GOT3 (cell line): ENCODE measurements at regions not wholly inside any gene's neighbourhood (a gene's known extent, or its start where the extent isn't known, plus 50 kb on each side); places are given as distances from the start of the nearest gene placed in this dataset.
"Not testable (repeated sequence)": the region's sequence is repeated elsewhere in the genome, so short reads cannot be mapped to it uniquely, and the experiment has no call there.

Experiments used
- DNase-seq: peaks from one replicate; lab custom pipeline; 2025; ENCODE audit warnings: mixed read lengths; lab: John Stamatoyannopoulos, UW

GRCh38 chr17:27095821-27096220 lies 198.1 kb upstream of the WSB1 start:
- DNase-seq: not testable (repeated sequence)

DNA sequence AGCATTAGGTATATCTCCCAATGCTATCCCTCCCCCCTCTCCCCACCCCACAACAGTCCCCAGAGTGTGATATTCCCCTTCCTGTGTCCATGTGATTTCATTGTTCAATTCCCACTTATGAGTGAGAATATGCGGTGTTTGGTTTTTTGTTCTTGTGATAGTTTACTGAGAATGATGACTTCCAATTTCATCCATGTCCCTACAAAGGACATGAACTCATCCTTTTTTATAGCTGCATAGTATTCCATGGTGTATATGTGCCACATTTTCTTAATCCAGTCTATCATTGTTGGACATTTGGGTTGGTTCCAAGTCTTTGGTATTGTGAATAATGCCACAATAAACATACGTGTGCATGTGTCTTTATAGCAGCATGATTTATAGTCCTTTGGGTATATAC lies 194.6 kb upstream of the WSB1 start:
- DNase-seq: not testable (repeated sequence)

- DNase-seq: not testable (repeated sequence)
Measured at GRCh38 chr17:27104605-27105221, 189.2 kb upstream of the WSB1 start.

DNA sequence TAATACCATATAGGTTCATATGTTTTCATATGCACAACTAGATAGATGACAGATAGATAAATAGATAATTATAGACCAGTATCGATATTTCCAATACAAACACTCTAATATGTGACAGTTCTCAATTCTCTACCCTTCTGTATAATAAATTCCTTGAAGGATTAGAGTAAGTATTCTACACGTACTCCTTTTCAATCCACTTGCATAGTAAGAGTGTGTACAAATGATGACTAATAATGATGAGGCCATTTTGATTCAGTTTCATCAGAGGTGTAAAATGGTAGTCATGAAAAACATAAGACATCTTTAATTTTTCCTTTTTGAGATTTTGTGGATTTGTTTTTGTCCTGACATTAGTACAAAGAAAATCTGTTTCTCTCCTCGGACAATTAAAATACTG lies 188.3 kb upstream of the WSB1 start:
- no peak for DNase-seq

GRCh38 chr17:27106347-27106981 lies 187.4 kb upstream of the WSB1 start:
- DNase-seq: no peak

DNA sequence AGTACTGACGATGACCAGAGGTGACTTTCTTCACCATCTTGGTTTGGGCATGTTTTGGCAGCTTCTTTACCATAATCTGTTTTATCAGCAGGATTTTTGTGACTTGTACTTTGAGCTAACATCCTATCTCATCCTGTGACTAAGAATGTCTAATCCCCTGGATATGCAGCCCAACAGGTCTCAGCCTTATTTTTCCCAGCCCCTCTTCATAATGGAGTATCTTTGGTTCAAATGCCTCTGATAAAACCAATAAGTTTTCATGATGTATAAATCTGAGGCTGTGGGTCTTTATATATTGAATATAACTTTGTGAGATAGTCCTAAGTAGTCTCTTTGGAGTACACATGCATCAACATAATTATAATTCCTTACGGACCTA lies 186.9 kb upstream of the WSB1 start:
- DNase-seq: no peak

- DNase-seq: not testable (repeated sequence)
Measured at GRCh38 chr17:27107386-27108328, 186.3 kb upstream of the WSB1 start.

DNA sequence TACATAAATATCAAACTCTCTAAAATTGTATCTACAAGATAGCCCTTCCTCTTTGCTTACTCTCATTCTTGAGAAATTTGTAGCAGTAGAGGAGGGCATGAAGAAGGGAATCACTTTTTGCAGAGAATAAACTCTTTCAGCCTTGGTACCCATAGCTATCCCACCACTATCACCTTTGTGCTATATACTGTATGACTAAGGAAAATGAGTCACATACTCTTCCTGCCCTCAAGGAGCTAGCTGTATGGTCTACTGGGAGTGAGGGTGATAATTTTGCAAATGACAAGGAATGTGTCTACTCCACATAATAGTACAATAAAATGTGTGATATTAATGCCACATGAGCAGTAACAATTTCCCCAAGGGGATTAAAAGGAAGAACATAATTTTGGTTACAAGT lies 184.6 kb upstream of the WSB1 start:
- no peak for DNase-seq

DNA sequence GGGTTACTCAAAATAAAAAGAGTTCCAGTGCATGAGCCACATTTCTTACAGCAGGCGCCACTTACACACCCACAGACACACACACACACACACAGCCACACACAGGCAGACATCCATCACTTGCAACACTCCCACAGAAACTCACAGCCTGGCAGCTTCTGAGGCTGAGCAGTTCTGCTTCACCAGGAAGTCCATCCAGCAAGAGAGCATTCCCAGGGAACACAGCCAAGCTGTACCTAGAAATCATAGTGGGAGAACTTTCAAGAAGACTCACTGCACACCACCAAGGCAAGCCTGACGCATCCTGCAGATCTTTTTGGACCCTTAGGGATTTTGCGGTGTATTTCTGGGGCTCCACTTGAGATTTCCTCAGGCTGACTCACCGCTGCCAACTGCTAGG lies 140.9 kb upstream of the WSB1 start:
- DNase-seq: no peak

- DNase-seq: no peak
Measured at GRCh38 chr17:27155866-27156265, 138.0 kb upstream of the WSB1 start.

GRCh38 chr17:27157297-27157696 lies 136.6 kb upstream of the WSB1 start:
- no peak for DNase-seq

DNA sequence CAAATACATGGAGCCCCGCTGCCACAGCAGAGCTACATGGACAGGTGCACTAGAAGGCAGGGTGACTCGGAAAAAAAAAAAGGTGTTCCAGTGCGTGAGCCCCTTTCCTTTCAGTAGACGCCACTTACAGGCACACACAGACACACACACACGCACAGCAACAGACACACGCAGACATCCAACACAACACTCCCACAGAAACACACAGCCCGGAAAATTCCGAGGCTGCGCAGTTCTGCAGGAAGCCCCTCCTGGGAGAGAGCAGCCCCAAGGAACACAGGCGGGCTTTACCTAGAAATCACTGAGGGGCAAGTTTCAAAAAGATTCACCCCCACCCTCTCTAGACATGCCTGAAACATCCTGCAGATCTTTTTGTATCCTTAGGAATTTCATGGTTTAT lies 136.0 kb upstream of the WSB1 start:
- DNase-seq: no peak

DNA sequence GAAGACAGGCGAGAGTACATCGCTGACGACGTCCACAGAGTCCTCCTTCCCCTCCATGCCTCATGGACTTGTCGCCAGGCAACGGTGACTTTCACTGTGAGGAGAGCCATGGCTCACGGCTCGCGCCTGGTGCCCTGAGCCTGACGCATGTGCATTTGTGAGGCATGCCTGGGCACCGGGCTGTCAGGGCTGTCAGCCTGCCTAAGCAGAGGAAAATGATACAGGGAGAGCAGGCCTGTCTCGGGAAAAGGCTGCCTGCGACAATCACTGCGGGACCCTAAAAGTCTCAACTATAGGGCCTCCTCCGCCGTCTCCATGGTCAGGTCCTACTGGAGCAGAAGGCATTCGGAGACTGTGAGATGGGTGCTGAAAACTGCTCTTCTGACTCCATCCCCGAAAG lies 135.5 kb upstream of the WSB1 start:
- no peak for DNase-seq

GRCh38 chr17:27180322-27180721 lies 113.6 kb upstream of the WSB1 start:
- DNase-seq: no peak

- DNase-seq: not testable (repeated sequence)
Measured at GRCh38 chr17:27181379-27181925, 112.5 kb upstream of the WSB1 start.

DNA sequence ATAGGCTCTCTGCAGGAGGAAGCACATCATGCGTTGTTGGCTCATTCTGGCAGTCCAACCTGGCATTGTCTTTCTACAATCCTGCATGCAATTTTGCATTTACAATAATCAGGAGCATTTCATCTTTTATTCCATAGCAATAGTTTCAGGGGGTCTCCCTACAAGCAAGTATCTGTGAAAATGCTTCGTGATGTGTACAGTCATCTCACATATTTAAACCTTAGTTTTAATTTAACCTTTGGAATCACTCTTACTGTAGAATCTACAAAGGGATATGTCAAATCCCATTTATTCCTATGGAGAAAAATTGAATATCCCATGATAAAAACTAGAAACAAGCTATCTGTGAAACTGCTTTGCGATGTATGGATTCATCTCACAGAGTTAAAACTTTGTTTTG lies 112.0 kb upstream of the WSB1 start:
- DNase-seq: no peak

DNA sequence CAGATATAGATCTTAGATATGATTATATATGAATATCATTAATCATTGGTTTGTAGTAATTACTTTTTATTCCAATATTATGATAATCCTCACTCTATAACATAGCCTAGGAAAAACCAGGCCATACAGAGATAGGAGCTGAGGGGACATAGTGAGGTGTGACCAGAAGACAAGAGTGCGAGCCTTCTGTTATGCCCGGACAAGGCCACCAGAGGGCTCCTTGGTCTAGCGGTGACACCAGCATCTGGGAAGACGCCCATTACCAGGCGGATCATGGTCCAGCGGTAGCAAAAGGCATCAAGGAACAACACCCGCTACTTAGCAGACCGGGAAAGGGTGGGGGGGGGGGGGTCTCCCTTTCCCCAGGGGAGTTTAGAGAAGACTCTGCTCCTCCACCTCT lies 96.4 kb upstream of the WSB1 start:
- peak; percentile 6 for DNase-seq

DNA sequence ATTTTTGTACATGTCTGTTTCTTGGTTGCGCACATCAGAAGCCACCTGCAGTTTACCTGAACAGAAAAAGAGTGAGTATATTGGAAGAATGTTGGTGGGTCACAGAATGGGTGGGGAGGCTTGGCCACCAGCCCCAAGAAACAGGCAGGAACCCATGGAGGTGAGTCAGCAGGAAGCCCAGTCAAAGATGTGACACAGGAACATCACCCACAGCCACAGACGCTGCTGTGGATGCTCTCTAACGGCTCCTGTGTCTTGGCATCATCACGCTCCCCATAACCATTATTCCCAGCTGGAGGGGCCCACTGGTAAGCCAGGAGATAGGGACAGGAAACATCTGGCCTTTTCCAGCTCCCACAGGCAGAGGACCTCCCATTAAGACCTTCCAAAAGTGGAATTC lies 94.0 kb upstream of the WSB1 start:
- DNase-seq: no peak

DNA sequence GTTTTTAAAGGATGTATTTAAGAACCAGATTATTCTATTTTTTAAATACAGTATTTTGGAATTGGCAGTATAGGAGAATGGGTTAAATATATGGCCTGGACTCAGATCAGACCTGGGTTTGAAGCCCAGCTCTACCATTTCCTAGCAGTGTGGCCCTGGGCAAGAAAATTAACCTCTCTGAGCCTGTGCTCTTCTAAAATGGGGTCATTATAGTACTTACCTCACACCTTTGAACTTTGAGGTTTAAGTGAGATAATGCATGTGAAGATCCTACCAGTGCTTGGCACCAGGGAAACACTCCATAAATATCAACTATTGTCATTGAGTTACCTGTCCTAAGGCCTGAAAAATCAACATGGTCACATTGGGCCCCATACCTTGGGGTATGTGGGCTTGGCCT lies 93.4 kb upstream of the WSB1 start:
- DNase-seq: no peak

DNA sequence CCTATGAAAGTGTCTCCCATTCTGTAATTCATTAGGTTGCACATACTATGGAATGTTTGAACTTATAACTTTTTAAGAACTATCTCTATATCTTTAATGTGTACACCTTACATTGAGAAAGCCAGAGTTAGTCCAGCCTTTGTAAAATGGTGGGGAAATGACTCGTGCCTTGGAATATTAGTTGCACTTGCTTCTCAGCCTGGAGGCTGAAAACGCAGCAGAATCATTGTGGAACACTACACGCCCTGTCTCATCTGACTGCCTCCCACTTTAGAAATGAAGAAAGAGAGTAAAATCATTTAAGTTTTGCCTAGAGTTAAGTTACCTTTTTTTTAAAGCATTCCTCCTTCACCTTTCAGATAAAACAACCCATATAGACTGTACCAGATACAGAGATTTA lies 90.7 kb upstream of the WSB1 start:
- DNase-seq: no peak

DNA sequence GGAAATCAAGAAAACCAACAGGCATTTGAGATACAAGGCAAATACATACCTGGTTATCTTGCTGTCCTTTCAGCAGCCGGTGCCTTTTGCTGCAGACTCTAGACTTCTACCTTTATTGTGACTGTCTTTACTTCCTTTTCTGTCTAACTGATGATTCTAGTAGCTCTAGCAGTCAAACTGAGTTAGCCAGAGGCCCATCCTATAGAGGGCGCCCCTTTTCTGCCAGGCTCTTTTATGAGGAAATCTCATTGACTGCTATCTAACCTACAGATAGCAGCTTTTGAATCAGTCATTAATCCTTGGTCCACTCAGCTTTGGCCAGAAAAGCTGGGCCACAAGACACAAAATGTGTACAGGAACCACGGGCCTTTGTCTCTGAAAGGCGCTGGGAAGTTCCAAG lies 87.5 kb upstream of the WSB1 start:
- no peak for DNase-seq

DNA sequence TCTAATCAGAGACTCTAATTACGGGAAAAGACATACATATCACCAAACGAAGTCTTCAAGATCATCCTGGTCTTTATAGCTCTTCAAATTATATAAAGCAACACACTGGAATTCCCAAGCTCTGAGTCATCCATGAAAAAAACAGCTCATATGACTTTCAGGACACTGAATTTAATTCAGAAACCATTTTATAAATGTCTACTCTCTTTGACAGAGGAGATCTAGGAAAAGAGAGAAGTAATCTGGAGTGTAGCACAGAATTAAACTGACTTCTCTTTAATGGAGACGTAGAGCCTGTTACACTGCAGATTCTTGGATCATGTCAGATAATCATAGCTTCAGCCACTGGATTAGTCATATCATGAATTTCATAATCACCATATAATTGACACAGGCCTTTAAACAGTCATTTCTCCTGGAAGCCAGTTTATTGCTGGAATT lies 86.8 kb upstream of the WSB1 start:
- DNase-seq: no peak

GRCh38 chr17:27208370-27208769 lies 85.5 kb upstream of the WSB1 start:
- DNase-seq: not testable (repeated sequence)
